Natural killer cell (primary cell): ENCODE measurements at regions not wholly inside any gene's neighbourhood (a gene's known extent, or its start where the extent isn't known, plus 50 kb on each side); places are given as distances from the start of the nearest gene placed in this dataset.

Experiments used
- ATAC-seq, 3 donors: fragments of 150-1000 bp in 2 of 3; fragments of 200-7000 bp in 1 of 3; cut with Tn5 transposase; 1 replicate in 1 of 3; 2 replicates in 2 of 3; pipeline ENCODE4 v1.10.0; 2021; ENCODE audit warnings: mild to moderate bottlenecking in 2 of 3, moderate library complexity in 2 of 3
- DNase-seq, 2 donors: peaks; one replicate each; pipeline versions ENCODE4 v3.0.0 to v3.0.0-alpha.2; 2013 to 2021; ENCODE audit warnings: mixed read lengths in 1 of 2
- H3K27ac ChIP-seq: one replicate; pipeline ENCODE4 v1.5.1; 2013; ENCODE audit warnings: mild to moderate bottlenecking, low read length
- H3K27me3 ChIP-seq: one replicate; pipeline ENCODE4 v1.6.1; 2013; ENCODE audit warnings: low read length; ENCODE audit not compliant: control insufficient read depth, insufficient read depth
- H3K36me3 ChIP-seq: one replicate; pipeline ENCODE4 v1.6.1; 2013; ENCODE audit warnings: low read length; ENCODE audit not compliant: control insufficient read depth, insufficient read depth
- H3K4me1 ChIP-seq: one replicate; pipeline ENCODE4 v1.6.1; 2013; ENCODE audit warnings: low read length; ENCODE audit not compliant: control insufficient read depth, insufficient read depth
- H3K4me3 ChIP-seq: one replicate; pipeline ENCODE4 v1.5.1; 2013; ENCODE audit warnings: low read length
- H3K9me3 ChIP-seq: one replicate; pipeline ENCODE4 v1.6.1; 2013; ENCODE audit warnings: low read length; ENCODE audit not compliant: control insufficient read depth, insufficient read depth
- H3K27ac Mint-ChIP-seq, 2 donors: one replicate each; pipeline ENCODE4 v1.8.0; 2022; ENCODE audit warnings: mild to moderate bottlenecking in 2 of 2, mixed read lengths in 2 of 2, moderate library complexity in 1 of 2
- H3K27me3 Mint-ChIP-seq, 2 donors: one replicate each; pipeline ENCODE4 v1.8.0; 2022; ENCODE audit warnings: low read depth in 2 of 2, mixed read lengths in 2 of 2
- H3K36me3 Mint-ChIP-seq: one replicate; pipeline ENCODE4 v1.8.0; 2022; ENCODE audit warnings: mixed read lengths
- H3K4me1 Mint-ChIP-seq, 2 donors: one replicate each; pipeline ENCODE4 v1.8.0; 2022; ENCODE audit warnings: mixed read lengths in 2 of 2
- H3K4me3 Mint-ChIP-seq: one replicate; pipeline ENCODE4 v1.8.0; 2022; ENCODE audit warnings: mild to moderate bottlenecking, moderate library complexity, mixed read lengths
- H3K9me3 Mint-ChIP-seq, 2 donors: one replicate each; pipeline ENCODE4 v1.8.0; 2022; ENCODE audit warnings: mixed read lengths in 2 of 2
- CTCF ChIP-seq: fragments of 200-600 bp; IDR thresholded peaks from one replicate; pipeline ENCODE4 v1.8.0; 2022; ENCODE audit warnings: antibody characterized with exemption
- WGBS: methylation state at CpG from one replicate; pipeline ENCODE4 v1.1.7; 2013; ENCODE audit warnings: missing lambda C conversion rate; ENCODE audit not compliant: insufficient coverage; 5-methylcytosine and 5-hydroxymethylcytosine counted together
- intact Hi-C: fragments of 100-400 bp; cut with micrococcal nuclease; formaldehyde crosslinking; loops from one replicate; pipeline ENCODE4 v1.14.2; 2022

GRCh38 chr18:28365411-28365831, 188.5 kb upstream of the CDH2 start:
- Histone ChIP-seq H3K36me3 (no peaks in the 10 kb centered on the region), H3K9me3 (no peaks in the 10 kb centered on the region), H3K4me1 (no peaks in the 10 kb centered on the region), H3K4me3 (no peak overlapping the region), H3K27ac (no peak overlapping the region), H3K27me3 (no peaks in the 10 kb centered on the region)
- H3K4me1 Mint-ChIP-seq, result no peaks in the 10 kb centered on the region
- no peaks in the 10 kb centered on the region for H3K27me3 Mint-ChIP-seq
- no peak overlapping the region for H3K4me3 Mint-ChIP-seq
- no peak overlapping the region for H3K27ac Mint-ChIP-seq
- peaks cover 0 to 4% of the 10 kb centered on the region in 2 donors for H3K9me3 Mint-ChIP-seq
- intact Hi-C loops, result no loop called here
- no peak for TF ChIP-seq CTCF
- ATAC-seq (no peak), DNase-seq (no peak)
- 100% methylated on average over 1 of the region's 1 CpG for WGBS
- no peaks in the 10 kb centered on the region for H3K36me3 Mint-ChIP-seq

- no peak overlapping the region for H3K4me3 Mint-ChIP-seq
- intact Hi-C loops, result no loop called here
Measured at GRCh38 chr18:28363124-28363523, 186.2 kb upstream of the CDH2 start.

GRCh38 chr18:28359176-28359575, 182.2 kb upstream of the CDH2 start:
- DNase-seq (no peak), ATAC-seq (no peak)
- no peaks in the 10 kb centered on the region for H3K9me3 ChIP-seq
- H3K4me3 ChIP-seq, result no peak overlapping the region
- H3K36me3 Mint-ChIP-seq, result no peaks in the 10 kb centered on the region
- no peaks in the 10 kb centered on the region for H3K4me1 Mint-ChIP-seq
- no peaks in the 10 kb centered on the region for H3K27me3 ChIP-seq
- 94% methylated on average over 4 of the region's 4 CpGs for WGBS
- TF ChIP-seq CTCF, result no peak
- H3K27ac ChIP-seq, result no peak overlapping the region
- no peaks in the 10 kb centered on the region for H3K4me1 ChIP-seq
- intact Hi-C loops, result no loop called here
- peaks cover 0 to 5% of the 10 kb centered on the region in 2 donors for H3K9me3 Mint-ChIP-seq
- no peaks in the 10 kb centered on the region for H3K27me3 Mint-ChIP-seq
- no peak overlapping the region for H3K27ac Mint-ChIP-seq
- H3K36me3 ChIP-seq, result no peaks in the 10 kb centered on the region
- no peak overlapping the region for H3K4me3 Mint-ChIP-seq

More at GRCh38 chr18:28363124-28363523, 186.2 kb upstream of the CDH2 start:
- Mint-ChIP-seq H3K27ac (no peak overlapping the region), H3K27me3 (no peaks in the 10 kb centered on the region), H3K9me3 (peaks cover 0 to 5% of the 10 kb centered on the region in 2 donors), H3K36me3 (no peaks in the 10 kb centered on the region), H3K4me1 (no peaks in the 10 kb centered on the region)
- H3K36me3 ChIP-seq, result no peaks in the 10 kb centered on the region
- H3K4me1 ChIP-seq, result no peaks in the 10 kb centered on the region
- H3K9me3 ChIP-seq, result no peaks in the 10 kb centered on the region
- H3K27me3 ChIP-seq, result no peaks in the 10 kb centered on the region
- DNase-seq (no peak), ATAC-seq (no peak)
- no peak for TF ChIP-seq CTCF
- no peak overlapping the region for H3K4me3 ChIP-seq
- WGBS, result 92% methylated on average over 8 of the region's 8 CpGs
- H3K27ac ChIP-seq, result no peak overlapping the region

GRCh38 chr18:28357766-28358401, 181.0 kb upstream of the CDH2 start:
- H3K36me3 Mint-ChIP-seq, result no peaks in the 10 kb centered on the region
- no peak for TF ChIP-seq CTCF
- no peak overlapping the region for H3K4me3 Mint-ChIP-seq
- H3K4me1 Mint-ChIP-seq, result no peaks in the 10 kb centered on the region
- 76% methylated on average over 6 of the region's 6 CpGs for WGBS
- ATAC-seq (no peak), DNase-seq (no peak)
- Histone ChIP-seq H3K9me3 (no peaks in the 10 kb centered on the region), H3K4me3 (no peak overlapping the region), H3K27ac (no peak overlapping the region), H3K27me3 (no peaks in the 10 kb centered on the region), H3K36me3 (no peaks in the 10 kb centered on the region), H3K4me1 (no peaks in the 10 kb centered on the region)
- intact Hi-C loops, result no loop called here
- no peak overlapping the region for H3K27ac Mint-ChIP-seq
- H3K9me3 Mint-ChIP-seq, result peaks cover 0 to 5% of the 10 kb centered on the region in 2 donors
- H3K27me3 Mint-ChIP-seq, result no peaks in the 10 kb centered on the region
